ENCODE measurements at regions not wholly inside any gene's neighbourhood (a gene's known extent, or its start where the extent isn't known, plus 50 kb on each side); places are given as distances from the start of the nearest gene placed in this dataset.

- TF ChIP-seq, protein P1, sequence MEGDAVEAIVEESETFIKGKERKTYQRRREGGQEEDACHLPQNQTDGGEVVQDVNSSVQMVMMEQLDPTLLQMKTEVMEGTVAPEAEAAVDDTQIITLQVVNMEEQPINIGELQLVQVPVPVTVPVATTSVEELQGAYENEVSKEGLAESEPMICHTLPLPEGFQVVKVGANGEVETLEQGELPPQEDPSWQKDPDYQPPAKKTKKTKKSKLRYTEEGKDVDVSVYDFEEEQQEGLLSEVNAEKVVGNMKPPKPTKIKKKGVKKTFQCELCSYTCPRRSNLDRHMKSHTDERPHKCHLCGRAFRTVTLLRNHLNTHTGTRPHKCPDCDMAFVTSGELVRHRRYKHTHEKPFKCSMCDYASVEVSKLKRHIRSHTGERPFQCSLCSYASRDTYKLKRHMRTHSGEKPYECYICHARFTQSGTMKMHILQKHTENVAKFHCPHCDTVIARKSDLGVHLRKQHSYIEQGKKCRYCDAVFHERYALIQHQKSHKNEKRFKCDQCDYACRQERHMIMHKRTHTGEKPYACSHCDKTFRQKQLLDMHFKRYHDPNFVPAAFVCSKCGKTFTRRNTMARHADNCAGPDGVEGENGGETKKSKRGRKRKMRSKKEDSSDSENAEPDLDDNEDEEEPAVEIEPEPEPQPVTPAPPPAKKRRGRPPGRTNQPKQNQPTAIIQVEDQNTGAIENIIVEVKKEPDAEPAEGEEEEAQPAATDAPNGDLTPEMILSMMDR (IDR thresholded peaks at IDR 0.05): no peak
- TF ChIP-seq ZFX (IDR thresholded peaks at IDR 0.05; ENCODE audit: borderline replicate concordance): no peak
These were observed 170.3 kb downstream of the VEGFC start for GRCh38 chr4:176622251-176622948.
